Neural cell (in vitro differentiated cells): ENCODE measurements at regions not wholly inside any gene's neighbourhood (a gene's known extent, or its start where the extent isn't known, plus 50 kb on each side); places are given as distances from the start of the nearest gene placed in this dataset.

Experiments used
- EP300 ChIP-seq: fragments of 450-650 bp; conservative IDR thresholded peaks from 2 replicates; pipeline ENCODE4 v1.6.1; 2014; ENCODE audit warnings: antibody characterized with exemption, mild to moderate bottlenecking, moderate library complexity; ENCODE audit not compliant: poor library complexity, severe bottlenecking
- EZH2 ChIP-seq: fragments of 200-600, 300-800 bp; shearing (Covaris generic), sonication (generic); IDR thresholded peaks from 2 replicates; pipeline ENCODE4 v1.6.1; 2014; ENCODE audit warnings: antibody characterized with exemption, low read length, borderline replicate concordance, mild to moderate bottlenecking; ENCODE audit not compliant: insufficient read depth, poor library complexity, severe bottlenecking
- MXI1 ChIP-seq: fragments of 450-650 bp; conservative IDR thresholded peaks from 2 replicates; pipeline ENCODE4 v1.6.1; 2014; ENCODE audit warnings: antibody characterized with exemption, mild to moderate bottlenecking; ENCODE audit not compliant: poor library complexity, severe bottlenecking
- POLR2AphosphoS5 ChIP-seq: IDR thresholded peaks from 2 replicates; pipeline ENCODE4 v1.6.1; 2012
- RAD21 ChIP-seq: fragments of 450-650 bp; conservative IDR thresholded peaks from 2 replicates; pipeline ENCODE4 v1.6.1; 2014; ENCODE audit warnings: antibody characterized with exemption, mild to moderate bottlenecking, moderate library complexity
- REST ChIP-seq: IDR thresholded peaks from 2 replicates; pipeline ENCODE4 v1.6.1; 2012; ENCODE audit warnings: borderline replicate concordance
- SMC3 ChIP-seq: fragments of 450-650 bp; conservative IDR thresholded peaks from 2 replicates; pipeline ENCODE4 v1.6.1; 2014; ENCODE audit warnings: antibody characterized with exemption, mild to moderate bottlenecking, moderate library complexity; ENCODE audit not compliant: poor library complexity
- TAF1 ChIP-seq: IDR thresholded peaks from 2 replicates; pipeline ENCODE4 v1.6.1; 2012; ENCODE audit warnings: low read depth
- TF ChIP-seq, protein P1 (sequence below): fragments of 450-650 bp; IDR thresholded peaks from 2 replicates; pipeline ENCODE4 v1.5.1; 2014; ENCODE audit warnings: antibody characterized with exemption, mild to moderate bottlenecking, moderate library complexity; ENCODE audit not compliant: poor library complexity, severe bottlenecking

DNA sequence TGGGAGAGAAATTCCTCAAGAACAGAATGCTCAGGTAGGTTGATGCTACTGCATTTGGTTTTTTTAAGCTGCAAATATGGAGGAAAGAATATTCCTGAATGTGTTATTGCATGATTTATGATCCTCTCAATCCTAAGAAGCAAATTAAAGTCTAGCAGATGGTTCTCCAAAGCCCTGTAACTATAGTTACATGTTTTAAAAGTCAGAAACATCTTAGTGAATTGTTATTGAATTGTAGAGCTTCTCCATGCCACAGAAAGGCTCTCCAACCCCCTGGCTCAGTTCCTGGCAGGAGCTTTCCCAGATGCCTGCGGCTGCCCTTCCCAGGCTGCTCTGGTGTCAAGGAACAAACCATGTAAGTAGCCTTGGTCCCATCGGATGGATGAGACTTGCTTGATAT is 227.8 kb upstream of the GATB start:
- TF ChIP-seq, protein P1, sequence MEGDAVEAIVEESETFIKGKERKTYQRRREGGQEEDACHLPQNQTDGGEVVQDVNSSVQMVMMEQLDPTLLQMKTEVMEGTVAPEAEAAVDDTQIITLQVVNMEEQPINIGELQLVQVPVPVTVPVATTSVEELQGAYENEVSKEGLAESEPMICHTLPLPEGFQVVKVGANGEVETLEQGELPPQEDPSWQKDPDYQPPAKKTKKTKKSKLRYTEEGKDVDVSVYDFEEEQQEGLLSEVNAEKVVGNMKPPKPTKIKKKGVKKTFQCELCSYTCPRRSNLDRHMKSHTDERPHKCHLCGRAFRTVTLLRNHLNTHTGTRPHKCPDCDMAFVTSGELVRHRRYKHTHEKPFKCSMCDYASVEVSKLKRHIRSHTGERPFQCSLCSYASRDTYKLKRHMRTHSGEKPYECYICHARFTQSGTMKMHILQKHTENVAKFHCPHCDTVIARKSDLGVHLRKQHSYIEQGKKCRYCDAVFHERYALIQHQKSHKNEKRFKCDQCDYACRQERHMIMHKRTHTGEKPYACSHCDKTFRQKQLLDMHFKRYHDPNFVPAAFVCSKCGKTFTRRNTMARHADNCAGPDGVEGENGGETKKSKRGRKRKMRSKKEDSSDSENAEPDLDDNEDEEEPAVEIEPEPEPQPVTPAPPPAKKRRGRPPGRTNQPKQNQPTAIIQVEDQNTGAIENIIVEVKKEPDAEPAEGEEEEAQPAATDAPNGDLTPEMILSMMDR: no peak
- TF ChIP-seq POLR2AphosphoS5 (no peak), EP300 (no peak), TAF1 (no peak), EZH2 (no peak), REST (no peak), MXI1 (no peak), RAD21 (no peak), SMC3 (no peak)
